ENCODE measurements at regions not wholly inside any gene's neighbourhood (a gene's known extent, or its start where the extent isn't known, plus 50 kb on each side); places are given as distances from the start of the nearest gene placed in this dataset.

GRCh38 chr20:51142448-51142847 lies 119.5 kb upstream of the KCNG1 start:
- WGBS (ENCODE audit: insufficient coverage, low coverage, missing lambda C conversion rate): under 1% methylated on average over 7 of the region's 7 CpGs
- no peak overlapping the region for H3K4me2 ChIP-seq (ENCODE audit: insufficient read depth, low read length)
- intact Hi-C loops (cut with micrococcal nuclease): no loop called here
- TF ChIP-seq AFF4 (CRISPR knock-in tag; IDR thresholded peaks at IDR 0.05) (no peak), MIER1 (IDR thresholded peaks at IDR 0.05; ENCODE audit: low read depth) (no peak), TFE3 (CRISPR knock-in tag; IDR thresholded peaks at IDR 0.05) (no peak), PHF8 (IDR thresholded peaks at IDR 0.05; ENCODE audit: borderline replicate concordance, low read length) (no peak), RFX5 (IDR thresholded peaks at IDR 0.05; ENCODE audit: low read depth, low read length) (no peak), ZSCAN29 (IDR thresholded peaks at IDR 0.05) (no peak)
- TF ChIP-seq, protein P1, sequence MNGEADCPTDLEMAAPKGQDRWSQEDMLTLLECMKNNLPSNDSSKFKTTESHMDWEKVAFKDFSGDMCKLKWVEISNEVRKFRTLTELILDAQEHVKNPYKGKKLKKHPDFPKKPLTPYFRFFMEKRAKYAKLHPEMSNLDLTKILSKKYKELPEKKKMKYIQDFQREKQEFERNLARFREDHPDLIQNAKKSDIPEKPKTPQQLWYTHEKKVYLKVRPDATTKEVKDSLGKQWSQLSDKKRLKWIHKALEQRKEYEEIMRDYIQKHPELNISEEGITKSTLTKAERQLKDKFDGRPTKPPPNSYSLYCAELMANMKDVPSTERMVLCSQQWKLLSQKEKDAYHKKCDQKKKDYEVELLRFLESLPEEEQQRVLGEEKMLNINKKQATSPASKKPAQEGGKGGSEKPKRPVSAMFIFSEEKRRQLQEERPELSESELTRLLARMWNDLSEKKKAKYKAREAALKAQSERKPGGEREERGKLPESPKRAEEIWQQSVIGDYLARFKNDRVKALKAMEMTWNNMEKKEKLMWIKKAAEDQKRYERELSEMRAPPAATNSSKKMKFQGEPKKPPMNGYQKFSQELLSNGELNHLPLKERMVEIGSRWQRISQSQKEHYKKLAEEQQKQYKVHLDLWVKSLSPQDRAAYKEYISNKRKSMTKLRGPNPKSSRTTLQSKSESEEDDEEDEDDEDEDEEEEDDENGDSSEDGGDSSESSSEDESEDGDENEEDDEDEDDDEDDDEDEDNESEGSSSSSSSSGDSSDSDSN (IDR thresholded peaks at IDR 0.05; ENCODE audit: borderline replicate concordance in 1 of 2, low read depth in 2 of 2, low read length in 2 of 2): no peak
- TF ChIP-seq, protein P2, sequence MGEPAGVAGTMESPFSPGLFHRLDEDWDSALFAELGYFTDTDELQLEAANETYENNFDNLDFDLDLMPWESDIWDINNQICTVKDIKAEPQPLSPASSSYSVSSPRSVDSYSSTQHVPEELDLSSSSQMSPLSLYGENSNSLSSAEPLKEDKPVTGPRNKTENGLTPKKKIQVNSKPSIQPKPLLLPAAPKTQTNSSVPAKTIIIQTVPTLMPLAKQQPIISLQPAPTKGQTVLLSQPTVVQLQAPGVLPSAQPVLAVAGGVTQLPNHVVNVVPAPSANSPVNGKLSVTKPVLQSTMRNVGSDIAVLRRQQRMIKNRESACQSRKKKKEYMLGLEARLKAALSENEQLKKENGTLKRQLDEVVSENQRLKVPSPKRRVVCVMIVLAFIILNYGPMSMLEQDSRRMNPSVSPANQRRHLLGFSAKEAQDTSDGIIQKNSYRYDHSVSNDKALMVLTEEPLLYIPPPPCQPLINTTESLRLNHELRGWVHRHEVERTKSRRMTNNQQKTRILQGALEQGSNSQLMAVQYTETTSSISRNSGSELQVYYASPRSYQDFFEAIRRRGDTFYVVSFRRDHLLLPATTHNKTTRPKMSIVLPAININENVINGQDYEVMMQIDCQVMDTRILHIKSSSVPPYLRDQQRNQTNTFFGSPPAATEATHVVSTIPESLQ (CRISPR knock-in tag; IDR thresholded peaks at IDR 0.05): no peak
- H3K9ac ChIP-seq (ENCODE audit: insufficient read depth in 1 of 2, low read depth in 2 of 2, low read length in 2 of 2): no peak overlapping the region
- CTCF ChIA-PET (ENCODE audit: low intra/inter-chr PET ratio): no interaction called here
- no peaks in the 10 kb centered on the region for H4K20me1 ChIP-seq (replicated peaks; ENCODE audit: control insufficient read depth, insufficient read depth, low read length)
- H2AFZ ChIP-seq (ENCODE audit: low read depth, low read length): no peak overlapping the region
- no peaks in the 10 kb centered on the region for H3K9me1 ChIP-seq (ENCODE audit: control insufficient read depth, insufficient read depth, low read length)
- H3K36me3 ChIP-seq (ENCODE audit: control insufficient read depth, insufficient read depth, low read length): no peaks in the 10 kb centered on the region
- no peak overlapping the region for H3K27ac ChIP-seq (ENCODE audit: extremely low read depth, low read depth, low read length)
- FAIRE-seq (no peak), DNase-seq (ENCODE audit: extremely low read depth in 1 of 4, low spot score in 3 of 4) (no peak), ATAC-seq (no peak)
- H3K27me3 ChIP-seq (ENCODE audit: control insufficient read depth in 2 of 2, insufficient read depth in 2 of 2, low read length in 2 of 2): peaks cover 22 to 27% of the 10 kb centered on the region in 2 experiments; a peak in 4 of 5 replicates
- H3K4me1 ChIP-seq (replicated peaks in 1 of 2; ENCODE audit: control insufficient read depth in 2 of 2, insufficient read depth in 2 of 2, low read length in 2 of 2): no peaks in the 10 kb centered on the region
- H3K9me3 ChIP-seq (replicated peaks; ENCODE audit: control insufficient read depth, insufficient read depth, low read depth, low read length): no peaks in the 10 kb centered on the region
- BruUV-seq (replicated peaks): no TSS peak
- H3K79me2 ChIP-seq (ENCODE audit: control insufficient read depth, insufficient read depth, low read length): no peaks in the 10 kb centered on the region
- in situ Hi-C loops (cut with MboI): no loop called here
- H3K4me3 ChIP-seq: no peak overlapping the region
- POLR2A ChIA-PET: no interaction called here

All from K562 (cell line).